ENCODE measurements at regions not wholly inside any gene's neighbourhood (a gene's known extent, or its start where the extent isn't known, plus 50 kb on each side); places are given as distances from the start of the nearest gene placed in this dataset.

DNA sequence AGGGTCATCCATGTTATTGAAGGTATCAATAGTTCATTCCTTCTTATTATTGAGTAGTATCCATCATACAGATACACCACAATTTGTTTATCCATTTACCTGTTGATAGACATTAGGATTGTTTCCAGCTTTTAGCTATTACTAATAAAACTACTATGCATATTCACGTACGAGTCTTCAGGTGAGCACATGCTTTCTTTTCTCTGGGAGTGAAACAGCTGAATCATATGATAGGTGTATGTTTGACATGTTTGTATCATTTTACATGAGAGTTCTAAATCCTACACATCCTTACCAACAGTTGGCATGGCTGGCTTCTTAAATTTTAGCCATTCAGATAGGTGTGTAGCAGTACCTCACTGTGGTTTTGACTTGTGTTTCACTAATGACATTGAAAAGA, 556.6 kb upstream of the DIPK2B start:
- no peak for DNase-seq (ENCODE audit: low read depth in 2 of 3, low spot score in 2 of 3)

DNA sequence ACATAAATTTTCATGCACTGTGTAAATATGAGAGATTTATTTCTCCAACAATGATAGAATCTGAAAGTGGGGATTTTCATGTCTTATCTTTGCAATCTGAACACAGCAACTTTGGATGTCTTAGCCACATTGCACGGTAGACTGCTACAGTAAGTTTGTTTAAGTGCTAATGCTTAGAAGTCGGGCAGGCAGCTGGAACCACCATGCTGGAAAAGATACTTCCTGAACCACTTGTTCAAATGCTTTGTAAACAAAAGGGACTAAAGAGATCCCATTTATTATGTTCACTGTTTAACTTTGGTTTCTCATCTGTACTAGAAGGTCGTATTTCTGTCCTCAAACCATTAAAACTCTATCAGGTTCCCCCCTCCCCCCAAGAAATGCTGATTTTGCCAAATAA, 555.9 kb upstream of the DIPK2B start:
- no peak for DNase-seq (ENCODE audit: low read depth in 2 of 3, low spot score in 2 of 3)

DNA sequence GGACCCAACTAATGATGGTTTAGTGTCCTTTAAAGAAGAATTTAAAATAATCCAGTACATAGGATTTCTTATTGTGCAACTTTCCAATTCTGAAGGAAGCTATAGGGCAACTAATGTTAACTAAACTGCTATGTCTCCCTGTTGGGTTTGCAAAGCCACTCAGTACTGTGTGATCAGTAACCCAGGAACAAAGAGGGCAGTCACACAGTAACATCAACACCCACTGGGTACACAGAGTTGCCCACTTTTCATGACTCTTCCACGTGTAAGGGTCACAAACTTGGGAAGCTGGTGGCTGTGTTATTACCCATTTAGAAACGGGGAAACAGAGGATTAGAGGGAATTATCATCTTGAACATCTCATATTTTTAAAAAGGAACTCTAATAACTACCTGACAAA, 555.0 kb upstream of the DIPK2B start:
- no peak for DNase-seq (ENCODE audit: low read depth in 2 of 3, low spot score in 2 of 3)

DNA sequence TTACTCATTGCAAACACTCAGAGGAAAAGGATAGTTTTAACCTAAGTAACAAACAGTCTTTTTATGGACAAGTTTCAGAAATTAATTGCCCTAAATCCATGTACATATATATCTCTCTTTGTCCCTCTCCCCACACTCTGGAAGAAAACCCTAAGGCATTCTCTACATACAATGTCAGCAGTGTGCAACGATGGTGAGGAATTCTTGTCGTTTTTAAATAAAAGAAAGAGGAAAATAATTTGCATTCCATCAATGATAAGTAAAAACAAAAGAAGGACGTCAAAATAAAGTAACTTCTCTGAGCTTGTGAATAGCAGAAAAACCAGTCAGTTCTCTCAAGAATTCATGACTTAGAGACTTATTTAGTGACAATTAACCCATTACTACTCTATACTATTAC, 550.5 kb upstream of the DIPK2B start:
- DNase-seq (ENCODE audit: low read depth in 2 of 3, low spot score in 2 of 3) = no peak

DNA sequence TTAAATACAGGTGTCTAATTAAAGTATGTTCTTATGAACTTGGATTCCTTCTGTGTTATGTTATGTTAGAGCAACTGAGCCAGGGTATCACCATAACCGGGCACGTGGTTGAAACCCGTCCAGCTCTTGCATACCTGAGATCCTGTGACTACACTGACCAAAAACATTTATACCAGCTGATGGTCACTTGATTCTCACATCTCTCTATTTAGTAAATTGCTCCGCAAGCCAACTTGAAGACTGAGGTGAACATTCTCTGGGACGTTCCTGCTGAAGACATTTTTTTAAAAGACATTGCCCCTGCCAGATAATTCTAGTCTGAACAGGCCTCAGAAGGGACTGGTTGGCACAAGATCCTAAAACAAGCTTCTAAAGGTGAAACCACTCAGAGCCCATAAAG, 550.0 kb upstream of the DIPK2B start:
- no peak for DNase-seq (ENCODE audit: low read depth in 2 of 3, low spot score in 2 of 3)

DNA sequence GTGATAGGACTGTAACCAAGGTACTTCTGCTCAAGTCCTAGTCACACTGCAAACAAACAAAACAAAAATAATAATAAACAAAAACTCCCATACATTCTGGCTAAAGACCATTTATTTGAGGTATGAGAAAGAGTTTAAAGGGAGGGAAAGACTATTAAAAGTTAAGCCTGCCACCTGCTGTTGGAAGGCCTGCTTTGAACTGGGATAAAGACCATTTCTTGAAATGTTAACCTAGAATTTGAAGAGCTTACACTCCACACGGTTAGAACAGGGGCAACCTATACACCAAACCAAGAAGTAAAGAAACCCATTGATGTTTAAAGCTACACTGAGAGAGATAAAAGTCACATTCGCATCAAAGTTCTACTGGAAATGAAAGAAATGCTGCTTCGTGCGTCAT, 548.7 kb upstream of the DIPK2B start:
- no peak for DNase-seq (ENCODE audit: low read depth in 2 of 3, low spot score in 2 of 3)

DNA sequence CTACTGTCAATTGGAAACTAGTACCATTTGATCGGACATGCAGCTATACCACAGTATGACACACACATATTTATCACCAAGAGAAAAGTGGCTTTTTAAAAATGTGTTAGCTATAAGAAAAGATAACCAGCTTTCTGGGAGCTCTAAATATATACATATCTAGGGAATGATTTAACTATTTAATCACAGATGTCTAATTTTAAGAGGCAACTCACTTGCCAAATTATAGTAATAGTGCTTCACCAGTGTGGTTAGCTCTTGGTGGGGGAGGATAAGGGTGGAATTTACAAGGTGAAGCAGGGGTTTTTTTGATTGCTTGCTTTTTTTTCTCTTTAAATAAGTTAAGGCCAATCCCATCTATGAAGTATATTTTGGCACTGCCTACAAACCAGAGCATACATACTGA, 547.7 kb upstream of the DIPK2B start:
- DNase-seq (ENCODE audit: low read depth in 2 of 3, low spot score in 2 of 3) = no peak

DNA sequence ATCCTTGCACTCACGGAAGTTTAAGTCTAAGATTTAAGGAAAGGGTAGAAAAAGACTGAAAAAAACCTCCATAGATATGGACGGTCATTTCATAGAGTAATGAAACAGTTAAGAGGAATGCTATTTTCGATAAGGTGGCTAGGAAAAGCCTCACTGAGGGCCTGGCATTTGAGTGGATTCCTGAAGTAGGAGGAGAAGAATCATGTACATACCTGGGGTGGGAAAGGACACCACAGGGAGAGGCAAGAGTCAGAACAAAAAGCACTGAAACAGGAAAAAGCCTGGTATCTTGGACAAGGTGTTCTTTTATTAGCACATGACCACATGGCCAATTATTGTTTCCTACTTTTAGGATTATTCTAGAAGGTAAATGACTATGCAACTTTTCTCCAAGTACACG, 547.2 kb upstream of the DIPK2B start:
- DNase-seq (ENCODE audit: low read depth in 2 of 3, low spot score in 2 of 3) = no peak

DNA sequence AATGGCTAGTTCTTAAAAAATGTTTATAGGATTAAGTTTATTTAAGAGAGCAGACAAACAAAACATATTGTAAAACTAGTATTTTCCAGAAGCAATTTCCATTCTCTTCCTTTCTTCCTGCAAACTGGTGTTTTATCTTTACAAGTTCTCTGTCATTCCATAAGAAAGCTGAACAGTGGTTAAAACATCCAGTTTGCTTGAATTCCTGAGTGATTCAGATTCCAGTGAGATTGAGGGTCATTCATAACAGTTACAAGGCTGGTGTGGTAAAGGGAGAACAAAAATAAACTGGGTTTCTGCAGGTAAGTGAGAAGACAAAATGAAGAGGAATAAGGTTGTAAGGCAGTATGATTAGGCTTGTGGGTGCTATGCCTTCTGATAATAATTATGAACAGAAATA, 544.8 kb upstream of the DIPK2B start:
- no peak for DNase-seq (ENCODE audit: low read depth in 2 of 3, low spot score in 2 of 3)

DNA sequence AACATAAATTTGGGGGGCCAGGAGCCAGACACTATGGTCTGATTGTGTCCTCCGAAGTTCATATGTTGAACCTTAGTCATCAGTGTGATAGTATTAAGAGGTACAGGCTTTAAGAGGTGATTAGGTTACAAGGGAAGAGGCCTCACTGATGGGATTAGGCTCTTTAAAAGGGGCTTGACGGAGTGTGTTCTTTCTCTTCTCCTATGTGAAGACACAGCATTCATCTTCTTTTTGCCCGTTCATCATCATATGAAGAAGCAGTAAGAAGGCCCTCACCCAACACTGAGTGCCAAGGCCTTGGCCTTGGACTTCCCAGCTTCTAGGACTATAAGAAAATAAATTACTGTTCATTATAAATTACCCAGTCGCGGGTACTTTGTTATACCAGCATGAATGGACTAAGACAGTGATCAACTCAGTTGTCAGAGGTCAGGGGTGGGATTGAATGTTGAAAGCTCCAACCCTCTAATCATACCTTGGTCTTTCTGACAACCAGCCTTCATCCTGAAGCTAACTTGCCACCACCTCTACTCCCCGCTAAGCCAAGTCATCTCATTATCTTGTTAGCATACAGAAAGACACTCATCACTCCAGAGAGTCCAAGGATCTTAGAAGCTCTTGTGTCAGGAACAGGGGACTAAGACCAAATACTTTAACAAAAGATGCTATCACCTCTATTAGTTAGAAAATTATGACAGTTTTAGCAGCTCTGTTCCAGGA, 543.4 kb upstream of the DIPK2B start:
- no peak for DNase-seq (ENCODE audit: low read depth in 2 of 3, low spot score in 2 of 3)

DNA sequence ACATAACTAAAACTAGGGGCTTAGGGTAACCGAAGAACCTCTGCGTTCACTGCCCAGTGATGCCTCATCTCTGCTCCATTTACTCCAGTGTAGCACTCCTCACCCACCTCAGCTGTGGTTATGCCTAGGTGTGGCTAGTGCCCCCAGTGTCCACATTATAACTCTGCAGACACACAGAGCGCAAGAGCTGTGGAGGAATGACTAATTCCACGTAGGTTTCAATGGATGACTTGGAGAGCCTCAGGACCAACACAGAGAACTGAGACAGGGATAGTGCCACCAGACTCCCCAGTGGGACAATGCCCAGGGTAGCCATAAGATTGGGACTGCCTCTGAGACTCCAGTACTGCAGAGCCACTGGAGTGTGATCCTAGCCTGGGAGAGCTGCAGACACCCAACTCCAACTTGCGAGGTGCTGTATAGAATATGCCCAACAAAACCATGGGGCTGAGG, 542.4 kb upstream of the DIPK2B start:
- DNase-seq (ENCODE audit: low read depth in 2 of 3, low spot score in 2 of 3) = no peak

DNA sequence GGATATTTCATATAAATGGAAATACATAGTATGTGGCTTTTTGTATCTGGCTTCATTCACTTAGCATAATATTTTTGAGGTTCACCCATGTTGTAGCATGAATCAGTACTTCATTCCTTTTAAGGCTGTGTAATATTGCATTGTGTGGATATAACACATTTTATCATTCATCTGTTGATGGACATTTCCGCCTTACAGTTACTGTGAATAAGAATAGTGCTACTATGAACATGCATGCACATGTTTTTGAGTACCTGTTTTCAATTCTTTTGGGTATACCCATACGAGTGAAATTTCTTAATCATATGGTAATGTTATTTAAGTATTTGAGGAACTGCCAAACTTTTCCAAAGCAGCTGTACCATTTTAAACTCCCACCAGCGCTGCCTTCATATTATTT, 539.6 kb upstream of the DIPK2B start:
- DNase-seq (ENCODE audit: low read depth in 2 of 3, low spot score in 2 of 3) = no peak

DNA sequence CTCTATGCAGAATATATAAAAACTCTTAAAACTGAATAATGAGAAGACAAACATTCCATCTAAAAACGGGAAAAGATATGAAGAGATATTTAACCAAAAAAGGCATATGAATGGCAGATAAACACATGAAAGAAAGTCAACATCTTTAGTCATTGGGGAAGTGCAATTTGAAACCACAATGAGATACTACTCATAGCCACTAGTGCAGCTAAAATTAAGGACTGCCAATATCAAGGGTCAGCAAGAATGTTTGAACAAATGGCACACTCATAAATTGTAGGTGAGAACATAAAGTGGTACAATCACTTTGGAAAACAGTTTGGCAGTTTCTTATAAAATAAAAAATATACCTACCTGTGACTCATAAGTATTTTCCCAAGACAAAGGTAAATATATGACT, 534.9 kb upstream of the DIPK2B start:
- no peak for DNase-seq (ENCODE audit: low read depth in 2 of 3, low spot score in 2 of 3)

DNA sequence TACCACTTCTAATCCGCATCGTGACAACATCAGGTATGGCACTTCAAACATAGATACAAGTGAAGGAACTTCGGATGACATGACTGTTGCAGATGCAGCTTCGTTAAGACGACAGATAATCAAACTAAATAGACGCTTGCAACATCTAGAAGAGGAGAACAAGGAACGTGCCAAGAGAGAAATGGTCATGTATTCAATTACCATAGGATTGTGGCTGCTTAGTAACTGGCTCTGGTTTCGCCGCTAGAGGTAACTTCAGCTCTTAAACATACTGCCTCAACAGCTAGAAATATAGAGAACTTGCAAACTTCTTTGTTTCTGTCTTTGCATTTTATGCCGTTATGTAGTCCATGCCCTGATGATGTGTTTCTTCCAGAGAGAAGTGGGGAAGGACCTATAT, 530.8 kb upstream of the DIPK2B start:
- no peak for DNase-seq (ENCODE audit: low read depth in 2 of 3, low spot score in 2 of 3)

DNA sequence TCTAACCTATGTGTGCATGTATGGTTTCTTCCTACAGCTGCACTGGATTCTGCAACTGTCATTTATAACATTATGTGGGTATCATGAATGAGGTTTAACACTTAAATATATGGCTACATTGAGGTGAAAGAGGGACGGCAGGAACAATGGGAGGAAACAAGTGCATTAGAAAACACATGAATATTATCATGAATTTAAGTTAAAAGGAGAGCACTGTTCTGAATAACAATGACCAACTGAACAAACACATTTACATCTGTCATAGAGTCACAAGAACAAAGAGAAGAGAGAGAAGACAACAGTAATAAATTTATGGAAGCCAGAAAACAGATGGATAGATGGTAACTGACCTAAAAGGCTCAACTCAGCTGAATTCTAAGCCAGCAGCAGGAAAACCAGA, 527.1 kb upstream of the DIPK2B start:
- DNase-seq (ENCODE audit: low read depth in 2 of 3, low spot score in 2 of 3) = no peak

DNA sequence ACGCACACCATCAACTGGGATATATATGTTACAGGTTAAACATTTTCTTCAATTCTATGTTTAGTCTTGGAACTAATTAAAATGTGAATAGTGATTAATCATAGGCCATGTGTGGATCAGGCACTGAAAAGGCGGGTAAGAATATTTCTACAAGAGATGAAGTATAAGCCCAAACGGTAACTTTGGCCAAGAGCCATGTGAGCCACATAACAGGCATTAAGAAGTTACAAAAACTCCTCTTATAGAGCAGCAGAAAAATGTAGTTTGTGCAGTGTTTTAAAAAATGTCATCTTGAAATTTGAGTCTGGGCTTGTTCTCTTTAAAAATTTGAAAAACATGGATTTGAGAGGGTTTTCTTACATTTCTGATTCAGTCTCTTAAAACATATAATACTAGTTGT, 521.8 kb upstream of the DIPK2B start:
- no peak for DNase-seq (ENCODE audit: low read depth in 2 of 3, low spot score in 2 of 3)

DNA sequence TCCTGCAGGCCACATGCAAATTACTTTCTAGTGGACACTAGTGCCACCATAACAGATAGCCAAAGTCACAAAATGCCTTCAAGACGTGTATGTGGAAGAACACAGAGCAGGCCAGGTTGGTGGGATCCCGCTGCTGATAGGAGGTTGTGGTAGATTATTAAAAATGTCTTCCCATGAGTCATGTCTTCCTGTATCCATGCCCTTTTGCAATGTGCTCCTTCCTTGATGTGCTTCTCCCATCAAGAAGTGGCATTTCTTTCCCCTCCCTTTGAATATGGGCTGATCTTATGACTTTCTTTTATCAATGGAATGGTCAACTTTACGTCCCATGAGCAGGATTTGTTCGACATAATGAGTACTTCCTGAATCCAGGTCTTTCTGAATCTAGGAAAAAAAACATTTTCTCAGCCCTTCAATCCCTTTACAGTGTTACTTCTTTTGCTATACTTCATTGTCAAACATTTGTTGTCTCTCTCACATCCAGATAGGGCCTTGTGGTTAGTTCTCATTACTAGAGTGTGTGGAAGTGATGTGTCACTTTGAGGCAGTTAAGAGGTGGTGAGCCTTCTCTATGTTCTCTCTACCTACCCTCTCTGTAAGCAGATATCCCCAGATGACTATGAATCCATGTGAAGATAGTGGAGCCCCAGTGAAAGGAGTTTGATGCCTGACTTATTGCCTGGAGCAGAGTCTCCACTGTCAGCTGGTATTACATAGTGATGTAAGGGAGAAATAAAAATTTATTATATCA, 519.2 kb upstream of the DIPK2B start:
- DNase-seq (ENCODE audit: low read depth in 2 of 3, low spot score in 2 of 3) = no peak

DNA sequence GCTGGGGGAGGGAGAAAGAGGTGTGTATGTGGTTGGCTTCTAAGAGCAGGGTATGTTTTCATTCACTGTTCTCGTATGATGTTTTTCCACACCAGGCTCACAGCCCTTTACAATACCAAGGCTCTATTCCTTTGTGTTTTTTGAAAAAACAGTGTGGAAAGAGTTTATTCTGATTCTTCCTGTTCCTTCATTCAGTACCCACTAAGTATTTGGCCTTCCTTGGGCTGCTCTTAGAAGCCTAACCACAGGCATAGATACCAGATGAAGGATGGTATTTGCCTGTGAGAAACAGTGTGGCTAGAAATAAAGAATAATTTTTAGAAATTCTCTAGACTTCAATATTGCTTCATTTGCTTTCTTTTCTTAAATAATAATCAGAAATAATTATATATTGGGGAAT, 518.0 kb upstream of the DIPK2B start:
- no peak for DNase-seq (ENCODE audit: low read depth in 2 of 3, low spot score in 2 of 3)

DNA sequence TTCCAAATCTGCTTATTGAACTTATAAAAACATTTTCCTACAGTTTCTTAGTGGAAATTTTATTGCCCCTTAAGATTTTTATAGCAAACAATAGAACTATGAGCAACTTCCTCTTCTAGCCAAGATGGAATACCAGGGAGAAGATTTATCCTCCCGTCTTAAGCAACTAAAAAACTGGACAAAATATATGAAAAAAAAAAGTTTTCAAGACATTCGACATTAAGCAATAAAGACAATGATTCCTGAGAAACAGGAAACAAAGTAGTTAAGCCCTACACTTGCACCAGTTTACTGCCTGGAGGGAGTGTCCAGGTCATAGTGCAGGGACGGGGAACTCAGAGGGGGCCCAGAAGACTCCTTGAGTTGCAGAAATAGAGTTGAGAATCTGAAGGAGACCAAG, 516.1 kb upstream of the DIPK2B start:
- DNase-seq (ENCODE audit: low read depth in 2 of 3, low spot score in 2 of 3) = no peak

DNA sequence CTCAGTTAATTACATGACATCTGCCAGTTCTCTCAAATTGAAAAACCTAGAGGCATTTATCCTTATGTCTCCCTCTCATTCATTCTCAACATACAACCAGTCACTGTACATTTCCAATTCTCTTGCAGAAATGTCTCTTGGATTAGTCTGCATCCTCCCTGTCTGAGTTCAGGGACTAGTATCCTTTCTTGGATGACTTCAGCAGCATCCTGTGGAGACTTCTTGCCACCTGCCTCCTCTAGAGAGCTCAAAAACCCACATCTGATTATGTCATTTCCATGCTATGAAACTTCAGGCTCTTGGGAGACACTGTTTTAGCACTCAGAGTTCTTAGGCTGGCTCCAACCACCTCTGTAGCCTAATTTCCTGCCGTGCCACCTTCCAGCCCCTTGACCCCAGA, 515.1 kb upstream of the DIPK2B start:
- DNase-seq (ENCODE audit: low read depth in 2 of 3, low spot score in 2 of 3) = no peak

DNA sequence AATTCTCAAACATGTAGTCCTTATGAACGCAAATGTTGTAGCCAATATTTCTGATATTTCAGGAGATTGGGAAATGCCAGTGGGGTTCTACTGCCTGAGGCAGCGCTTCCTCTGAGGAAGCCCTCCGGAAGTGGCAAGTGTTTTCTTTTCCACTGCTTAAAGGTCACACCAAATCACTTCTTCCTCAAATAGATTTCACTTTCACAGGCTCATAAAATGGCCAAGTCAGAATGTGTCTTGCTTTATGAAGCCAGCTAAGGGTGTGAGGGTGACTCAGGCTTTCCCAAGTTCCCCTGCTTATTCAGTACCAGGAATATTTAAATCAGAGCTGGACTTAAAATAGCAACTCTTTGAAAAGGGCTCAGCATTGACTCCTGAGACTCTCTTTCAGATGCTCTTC, 514.2 kb upstream of the DIPK2B start:
- DNase-seq (ENCODE audit: low read depth in 2 of 3, low spot score in 2 of 3) = peak in 1 of 3 experiments; percentile 3

DNA sequence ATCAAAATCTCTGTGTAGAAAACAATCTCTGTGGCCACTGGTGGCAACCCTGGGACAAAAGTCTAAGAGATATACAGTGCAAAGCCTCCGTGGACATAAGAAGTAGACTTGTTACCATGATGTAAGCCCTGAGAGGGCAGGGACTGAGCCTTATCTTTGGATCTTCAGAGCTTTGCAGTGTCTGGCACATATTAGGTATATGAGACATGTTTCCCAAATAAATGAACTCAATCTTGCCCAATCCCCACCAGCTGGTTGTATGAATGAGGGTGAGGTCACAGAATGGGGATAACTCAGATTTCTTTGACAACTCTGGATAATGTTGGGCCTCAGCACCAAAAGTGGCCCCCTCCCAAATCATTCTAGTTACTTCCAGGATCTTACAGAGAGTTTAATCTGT, 511.4 kb upstream of the DIPK2B start:
- no peak for DNase-seq (ENCODE audit: low read depth in 2 of 3, low spot score in 2 of 3)

DNA sequence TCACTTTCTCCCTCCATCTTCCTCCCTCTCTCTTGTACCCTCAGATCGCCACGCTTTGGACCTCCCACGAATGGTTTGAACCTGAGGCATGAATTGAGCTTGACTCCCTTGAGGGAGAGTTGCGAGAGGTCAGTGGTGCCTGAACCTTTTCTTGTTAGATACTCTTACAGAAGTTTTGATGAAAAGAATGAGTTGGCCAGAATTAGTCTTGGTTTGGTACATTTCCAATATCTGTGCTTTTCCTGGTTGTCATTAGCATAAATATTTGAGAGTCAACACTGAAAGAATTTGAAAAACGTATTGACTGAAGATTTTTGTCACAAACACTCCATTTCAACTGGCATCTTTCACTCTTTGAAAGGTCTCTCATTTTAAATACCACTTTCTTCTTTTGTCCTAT, 510.6 kb upstream of the DIPK2B start:
- DNase-seq (ENCODE audit: low read depth in 2 of 3, low spot score in 2 of 3) = no peak

Measured in activated CD8-positive, alpha-beta memory T cell treated with anti-CD3 and anti-CD28 coated beads for 48 hours (primary cell).